GM23248 (cell line): ENCODE measurements at regions not wholly inside any gene's neighbourhood (a gene's known extent, or its start where the extent isn't known, plus 50 kb on each side); places are given as distances from the start of the nearest gene placed in this dataset.

ENCODE experiments used
- DNase-seq: peaks from one replicate; pipeline ENCODE4 v3.0.0-alpha.2; 2015
- H2AFZ ChIP-seq: fragments of 200-600 bp; sonication (generic); 2 replicates; pipeline ENCODE4 v1.6.1; 2016; ENCODE audit warnings: antibody characterized with exemption
- H3F3A ChIP-seq: fragments of 200-600 bp; sonication (generic); 2 replicates; pipeline ENCODE4 v1.6.1; 2016; ENCODE audit warnings: mild to moderate bottlenecking, antibody characterized with exemption, mixed run types; ENCODE audit not compliant: insufficient read depth
- H3K27ac ChIP-seq: fragments of 200-600 bp; sonication (generic); 2 replicates; pipeline ENCODE4 v1.5.1; 2016; ENCODE audit warnings: mild to moderate bottlenecking
- H3K27me3 ChIP-seq: fragments of 200-600 bp; sonication (generic); replicated peaks from 2 replicates; pipeline ENCODE4 v1.6.1; 2016; ENCODE audit warnings: mild to moderate bottlenecking; ENCODE audit not compliant: insufficient read depth
- H3K36me3 ChIP-seq: fragments of 200-600 bp; sonication (generic); 2 replicates; pipeline ENCODE4 v1.6.1; 2016; ENCODE audit warnings: low read depth, mild to moderate bottlenecking
- H3K4me1 ChIP-seq: fragments of 200-600 bp; sonication (generic); 2 replicates; pipeline ENCODE4 v1.6.1; 2016; ENCODE audit warnings: mild to moderate bottlenecking; ENCODE audit not compliant: insufficient read depth
- H3K4me2 ChIP-seq: fragments of 200-600 bp; sonication (generic); one replicate; pipeline ENCODE4 v1.6.1; 2016; ENCODE audit warnings: mild to moderate bottlenecking; ENCODE audit not compliant: unreplicated experiment
- H3K4me3 ChIP-seq: fragments of 200-600 bp; sonication (generic); 2 replicates; pipeline ENCODE4 v1.5.1; 2016; ENCODE audit warnings: mild to moderate bottlenecking
- H3K79me2 ChIP-seq: fragments of 200-600 bp; sonication (generic); 2 replicates; pipeline ENCODE4 v1.6.1; 2016; ENCODE audit warnings: mild to moderate bottlenecking; ENCODE audit not compliant: insufficient read depth
- H3K9ac ChIP-seq: fragments of 200-600 bp; sonication (generic); 2 replicates; pipeline ENCODE4 v1.6.1; 2016; ENCODE audit warnings: mild to moderate bottlenecking
- H3K9me2 ChIP-seq: fragments of 200-600 bp; sonication (generic); 2 replicates; pipeline ENCODE4 v1.6.1; 2016; ENCODE audit warnings: mixed run types, mild to moderate bottlenecking, moderate library complexity; ENCODE audit not compliant: insufficient read depth
- H3K9me3 ChIP-seq: fragments of 200-600 bp; sonication (generic); one replicate; pipeline ENCODE4 v1.6.1; 2017; ENCODE audit warnings: low read depth
- H4K20me1 ChIP-seq: fragments of 200-600 bp; sonication (generic); 2 replicates; pipeline ENCODE4 v1.6.0; 2016; ENCODE audit not compliant: insufficient read depth
- EZH2 ChIP-seq: fragments of 200-600 bp; sonication (generic); IDR thresholded peaks from 2 replicates; pipeline ENCODE4 v1.6.1; 2018; ENCODE audit warnings: antibody characterized with exemption, mild to moderate bottlenecking; ENCODE audit not compliant: insufficient read depth, poor library complexity, severe bottlenecking
- EZH2phosphoT487 ChIP-seq: fragments of 200-600 bp; sonication (generic); IDR thresholded peaks from 2 replicates; pipeline ENCODE4 v1.6.1; 2018; ENCODE audit warnings: antibody characterized with exemption, moderate library complexity, mild to moderate bottlenecking, low read depth; ENCODE audit not compliant: insufficient read depth
- WGBS, 2 experiments: methylation state at CpG; one replicate each; pipeline ENCODE4 v1.1.6; 2015 to 2017; ENCODE audit warnings: low lambda C conversion rate in 2 of 2, low coverage in 1 of 2; ENCODE audit errors: missing lambda C conversion rate in 2 of 2; 5-methylcytosine and 5-hydroxymethylcytosine counted together
- in situ Hi-C: fragments of 300-500 bp; cut with MboI; formaldehyde crosslinking; loops from 2 replicates; pipeline ENCODE4 v1.15.0; 2020

DNA sequence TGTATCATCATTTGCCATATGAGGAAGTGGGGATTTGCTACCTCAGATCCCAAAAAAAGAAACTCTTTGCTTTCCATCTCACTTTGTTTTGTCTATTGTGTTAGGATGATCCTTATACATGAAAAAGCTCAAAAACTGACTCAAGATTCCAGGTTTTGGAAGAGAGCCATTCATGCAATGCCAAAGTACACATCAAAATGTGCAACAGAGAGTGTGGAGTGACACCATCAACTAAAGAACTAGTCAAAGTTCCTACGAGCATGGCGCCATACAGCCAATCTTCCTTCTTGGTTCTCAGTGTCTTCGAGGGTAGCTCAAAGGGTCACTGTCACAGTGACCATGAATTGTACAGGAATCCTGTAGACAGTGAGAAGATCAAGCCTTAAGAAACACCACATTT lies 255.8 kb upstream of the SASH1 start:
- TF ChIP-seq EZH2 = no peak
- TF ChIP-seq EZH2phosphoT487 = no peak
- no peak overlapping the region for H2AFZ ChIP-seq
- no peaks in the 10 kb centered on the region for H3K36me3 ChIP-seq
- H3K27ac ChIP-seq = no peak overlapping the region
- peaks cover 3% of the 10 kb centered on the region; the same call in 1 of the 2 replicates for H3K9me2 ChIP-seq
- H4K20me1 ChIP-seq = no peaks in the 10 kb centered on the region
- H3K4me2 ChIP-seq = no peak overlapping the region
- no peak overlapping the region for H3K4me3 ChIP-seq
- no peaks in the 10 kb centered on the region for H3K9me3 ChIP-seq
- in situ Hi-C loops = no loop called here
- WGBS, 2 experiments = 47 to 51% methylated on average over 3 of the region's 3 CpGs
- H3K27me3 ChIP-seq = no peaks in the 10 kb centered on the region
- no peaks in the 10 kb centered on the region for H3K4me1 ChIP-seq
- no peak for DNase-seq
- H3F3A ChIP-seq = no peaks in the 10 kb centered on the region
- no peaks in the 10 kb centered on the region for H3K79me2 ChIP-seq
- no peak overlapping the region for H3K9ac ChIP-seq

DNA sequence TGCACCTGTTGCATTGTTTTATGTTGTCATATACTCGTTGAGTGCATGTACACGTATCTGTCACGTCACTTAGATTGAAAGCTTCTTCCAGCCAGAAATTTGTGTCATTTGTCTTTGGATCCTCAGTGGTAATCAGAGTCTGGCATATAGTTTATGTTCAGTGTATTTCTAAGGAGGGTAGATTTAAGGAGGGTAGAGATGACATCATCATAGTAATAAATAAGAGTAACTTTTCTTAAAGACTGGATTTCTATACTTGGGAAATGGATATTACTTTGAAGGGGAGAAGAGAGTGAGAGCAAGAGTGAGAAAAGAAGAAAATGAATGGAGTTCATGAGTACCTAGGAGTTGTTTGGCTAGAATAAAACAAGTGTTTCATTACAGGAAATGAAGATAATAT lies 255.0 kb upstream of the SASH1 start:
- TF ChIP-seq EZH2 = no peak
- no peak for TF ChIP-seq EZH2phosphoT487
- H4K20me1 ChIP-seq = no peaks in the 10 kb centered on the region
- no peaks in the 10 kb centered on the region for H3K79me2 ChIP-seq
- WGBS, 2 experiments = 21 to 25% methylated on average over 3 of the region's 3 CpGs
- H3K4me2 ChIP-seq = no peak overlapping the region
- H3K27ac ChIP-seq = no peak overlapping the region
- H3K9me2 ChIP-seq = peaks cover 3% of the 10 kb centered on the region; the same call in 1 of the 2 replicates
- H3K4me1 ChIP-seq = no peaks in the 10 kb centered on the region
- H2AFZ ChIP-seq = no peak overlapping the region
- no peaks in the 10 kb centered on the region for H3K36me3 ChIP-seq
- H3K9me3 ChIP-seq = no peaks in the 10 kb centered on the region
- in situ Hi-C loops = no loop called here
- H3K27me3 ChIP-seq = no peaks in the 10 kb centered on the region
- no peak for DNase-seq
- no peaks in the 10 kb centered on the region for H3F3A ChIP-seq
- no peak overlapping the region for H3K4me3 ChIP-seq
- no peak overlapping the region for H3K9ac ChIP-seq

DNA sequence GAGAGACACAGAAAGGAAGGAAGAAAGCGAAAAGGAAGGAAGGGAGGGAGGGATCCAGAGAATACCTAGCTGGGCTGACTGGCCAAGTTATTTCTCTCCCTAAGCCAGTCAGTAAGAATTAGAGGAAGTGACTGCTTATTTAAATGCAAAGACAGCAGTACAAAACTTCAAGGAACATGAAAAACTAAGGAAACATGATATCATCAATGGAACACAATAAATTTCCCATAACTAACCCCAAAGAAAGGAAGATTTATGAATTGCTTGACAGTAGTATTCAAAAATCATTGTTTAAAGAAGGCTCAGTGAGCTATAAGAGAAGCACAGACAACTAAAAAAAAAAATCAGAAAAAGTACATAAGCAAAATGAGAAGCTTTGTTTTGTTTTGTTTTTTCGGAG lies 252.3 kb upstream of the SASH1 start:
- Histone ChIP-seq H3K4me2 (no peak overlapping the region), H2AFZ (no peak overlapping the region), H3K36me3 (no peaks in the 10 kb centered on the region), H3K9me2 (peaks cover 3% of the 10 kb centered on the region; the same call in 1 of the 2 replicates), H4K20me1 (no peaks in the 10 kb centered on the region), H3K4me3 (no peak overlapping the region), H3K79me2 (no peaks in the 10 kb centered on the region), H3K9ac (no peak overlapping the region), H3F3A (no peaks in the 10 kb centered on the region), H3K27ac (no peak overlapping the region), H3K4me1 (no peaks in the 10 kb centered on the region), H3K27me3 (no peaks in the 10 kb centered on the region), H3K9me3 (no peaks in the 10 kb centered on the region)
- in situ Hi-C loops = no loop called here
- no peak for DNase-seq
- TF ChIP-seq EZH2 (no peak), EZH2phosphoT487 (no peak)
- WGBS, 2 experiments = 18 to 40% methylated on average over 2 of the region's 2 CpGs

DNA sequence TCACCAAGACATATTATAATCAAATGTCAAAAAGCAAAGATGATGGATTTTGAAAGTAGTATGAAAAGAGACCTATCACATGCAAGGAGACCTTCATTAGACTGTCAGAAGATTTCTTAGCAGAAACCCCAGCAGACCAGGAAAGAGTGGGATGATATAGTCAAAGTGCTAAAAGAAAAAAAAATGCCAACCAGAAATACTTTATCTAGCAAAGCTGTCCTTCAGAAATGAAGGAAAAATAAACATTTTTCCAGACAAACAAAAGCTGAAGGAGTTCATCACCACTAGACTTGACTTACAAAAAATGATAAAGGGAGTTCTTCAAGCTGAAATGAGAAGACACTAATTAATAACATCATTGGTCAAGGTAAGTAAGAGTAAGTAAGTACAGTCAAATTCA lies 251.2 kb upstream of the SASH1 start:
- no peaks in the 10 kb centered on the region for H3K79me2 ChIP-seq
- H3K9me2 ChIP-seq = peaks cover 3% of the 10 kb centered on the region; the same call in 1 of the 2 replicates
- no peak overlapping the region for H3K4me3 ChIP-seq
- no peaks in the 10 kb centered on the region for H3K27me3 ChIP-seq
- in situ Hi-C loops = no loop called here
- no peaks in the 10 kb centered on the region for H3F3A ChIP-seq
- no peak for DNase-seq
- no peak overlapping the region for H3K27ac ChIP-seq
- no peak overlapping the region for H3K4me2 ChIP-seq
- H4K20me1 ChIP-seq = no peaks in the 10 kb centered on the region
- no peak overlapping the region for H3K9ac ChIP-seq
- no peaks in the 10 kb centered on the region for H3K36me3 ChIP-seq
- H2AFZ ChIP-seq = no peak overlapping the region
- no peaks in the 10 kb centered on the region for H3K4me1 ChIP-seq
- no peaks in the 10 kb centered on the region for H3K9me3 ChIP-seq
- TF ChIP-seq EZH2 (no peak), EZH2phosphoT487 (no peak)

DNA sequence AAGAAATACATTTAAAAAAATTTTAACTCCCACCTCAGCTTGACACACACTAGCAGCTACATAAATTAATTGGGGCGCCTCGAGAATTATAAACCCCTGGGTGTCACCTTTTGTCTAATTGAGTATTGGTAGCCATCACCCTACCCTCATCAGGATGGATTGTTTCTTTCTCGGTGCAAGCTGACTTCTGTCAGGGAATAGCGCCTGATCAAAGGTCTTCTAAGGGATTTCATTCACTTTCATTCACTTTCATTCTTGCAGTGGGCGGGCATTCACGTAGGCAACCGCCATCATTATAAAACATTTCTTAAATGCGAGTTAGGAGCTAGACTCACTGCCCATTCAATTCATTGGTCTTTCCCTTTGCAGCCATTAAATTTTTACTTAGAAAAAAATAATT lies 239.2 kb upstream of the SASH1 start:
- Histone ChIP-seq H3K4me1 (no peaks in the 10 kb centered on the region), H4K20me1 (no peaks in the 10 kb centered on the region), H3K4me2 (no peak overlapping the region), H3K27me3 (no peaks in the 10 kb centered on the region), H3K79me2 (no peaks in the 10 kb centered on the region), H3F3A (no peaks in the 10 kb centered on the region), H3K9me2 (no peaks in the 10 kb centered on the region), H2AFZ (no peak overlapping the region), H3K4me3 (no peak overlapping the region), H3K27ac (no peak overlapping the region), H3K9ac (no peak overlapping the region), H3K36me3 (no peaks in the 10 kb centered on the region), H3K9me3 (no peaks in the 10 kb centered on the region)
- 52 to 56% methylated on average over 8 of the region's 8 CpGs for WGBS, 2 experiments
- in situ Hi-C loops = no loop called here
- TF ChIP-seq EZH2phosphoT487 = no peak
- no peak for TF ChIP-seq EZH2
- no peak for DNase-seq
